HG03060 (cell line): ENCODE measurements at regions not wholly inside any gene's neighbourhood (a gene's known extent, or its start where the extent isn't known, plus 50 kb on each side); places are given as distances from the start of the nearest gene placed in this dataset.
"Not testable (repeated sequence)": the region's sequence is repeated elsewhere in the genome, so short reads cannot be mapped to it uniquely, and the experiment has no call there.

Experiments used
- ATAC-seq: cut with Tn5 transposase; IDR thresholded peaks from one replicate; pipeline ENCODE4 v1.9.1; 2021; ENCODE audit warnings: low read depth, moderate number of reproducible peaks; ENCODE audit not compliant: unreplicated experiment

DNA sequence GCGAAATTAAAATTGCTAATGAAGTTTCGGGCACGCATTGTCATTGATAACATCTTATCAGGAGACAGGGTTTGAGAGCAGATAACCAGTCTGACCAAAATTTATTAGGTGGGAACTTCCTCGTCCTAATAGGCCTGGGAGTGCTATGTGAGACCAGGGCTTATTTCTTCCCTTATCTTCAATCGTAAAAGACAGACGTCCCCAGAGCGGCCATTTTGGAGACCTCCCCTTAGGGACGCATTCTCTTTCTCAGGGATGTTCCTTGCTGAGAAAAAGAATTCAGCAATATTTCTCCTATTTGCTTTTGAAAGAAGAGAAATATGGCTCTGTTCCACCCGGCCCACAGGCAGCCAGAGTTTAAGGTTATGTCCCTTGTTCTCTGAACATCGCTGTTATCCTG, 184.7 kb downstream of the OSTF1 start:
- ATAC-seq, result not testable (repeated sequence)

DNA sequence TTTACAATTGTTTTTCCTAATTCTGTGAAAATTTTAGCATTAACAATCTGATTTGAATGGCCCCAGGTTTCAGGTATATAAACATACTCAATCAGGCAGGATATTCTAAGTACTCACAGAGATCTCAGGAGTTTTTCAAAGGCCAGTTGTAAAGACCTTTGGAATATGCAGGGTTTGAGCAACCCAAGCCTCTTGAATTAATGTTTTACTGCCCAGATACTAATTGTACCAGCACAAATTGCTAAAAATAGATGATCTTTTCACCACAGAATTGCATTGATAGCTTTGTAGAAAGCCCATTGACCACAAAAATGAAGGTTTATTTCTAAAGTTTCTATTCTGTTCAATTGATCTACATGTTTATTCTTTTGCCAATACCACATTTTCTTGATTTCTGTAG, 186.5 kb downstream of the OSTF1 start:
- no peak for ATAC-seq

DNA sequence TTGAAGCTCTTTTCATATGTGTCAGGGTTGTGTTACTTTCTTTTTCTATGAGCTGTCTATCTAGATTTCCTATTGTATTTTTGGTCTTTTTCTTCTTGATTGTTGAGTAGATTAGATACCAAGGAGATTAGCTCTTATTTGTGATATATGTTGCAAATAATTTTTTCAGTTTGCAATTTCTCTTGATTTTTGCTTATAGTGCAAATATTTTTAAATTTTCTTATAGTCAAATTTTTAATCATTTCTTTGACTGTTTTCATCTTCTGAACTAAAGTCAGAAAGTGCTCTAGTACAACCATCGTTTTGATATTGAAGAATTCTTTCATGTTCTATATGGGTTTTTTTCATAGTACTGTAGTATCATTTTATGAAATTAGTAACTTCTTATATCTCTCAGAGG, 193.7 kb downstream of the OSTF1 start:
- ATAC-seq, result no peak

DNA sequence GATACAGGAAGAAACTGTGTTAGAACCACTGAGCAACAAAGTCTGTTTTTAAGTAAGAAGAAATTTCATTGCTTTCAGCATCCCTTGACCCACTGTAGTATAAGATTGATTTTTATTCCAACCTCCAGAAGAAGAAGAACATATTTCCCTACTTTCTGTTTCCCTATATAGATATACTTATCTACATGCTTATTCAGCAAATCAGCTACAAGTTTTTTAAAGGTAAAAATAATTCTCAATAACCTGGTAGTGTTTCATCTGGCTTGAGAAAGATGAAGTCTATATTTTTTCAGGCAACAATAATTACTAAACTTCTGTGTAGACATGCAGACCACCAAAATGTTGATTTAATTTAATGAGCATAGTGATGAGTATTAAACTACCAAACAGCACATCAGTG, 201.0 kb downstream of the OSTF1 start:
- no peak for ATAC-seq

DNA sequence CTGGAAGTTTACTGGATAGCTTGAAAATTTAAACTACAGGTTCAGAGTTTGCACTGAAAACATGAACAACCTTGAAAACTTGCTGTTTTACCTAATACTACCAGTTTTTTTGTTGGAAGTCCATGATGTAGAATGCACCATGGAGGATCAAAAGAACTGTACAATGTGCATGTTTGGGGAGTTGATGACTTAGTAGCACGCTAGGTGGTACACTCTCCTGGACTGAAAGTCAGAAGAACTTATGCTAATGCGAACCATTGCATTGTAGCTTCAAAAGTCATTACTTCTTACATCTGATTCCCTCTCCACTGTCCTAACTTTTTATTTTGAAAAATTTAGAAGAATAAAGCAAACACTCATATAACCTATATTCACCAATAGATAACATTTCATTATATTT, 211.0 kb downstream of the OSTF1 start:
- no peak for ATAC-seq

DNA sequence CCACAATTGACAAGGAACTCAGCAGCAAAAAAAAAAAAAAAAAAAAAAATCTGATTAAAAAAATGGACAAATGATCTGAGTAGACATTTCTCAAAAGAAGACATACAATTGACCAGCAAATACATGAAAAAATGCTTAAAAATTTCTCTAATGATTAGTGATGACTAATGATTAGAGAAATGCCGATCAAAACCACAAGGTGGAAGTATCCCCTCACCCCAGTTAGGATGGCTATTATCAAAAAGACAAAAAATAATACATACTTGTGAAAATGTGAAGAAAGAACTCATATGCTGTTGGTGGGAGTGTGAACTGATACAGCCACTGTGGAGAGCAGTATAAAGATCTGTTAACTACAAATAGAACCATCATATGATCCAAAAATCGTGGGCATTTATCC, 245.3 kb downstream of the OSTF1 start:
- no peak for ATAC-seq

DNA sequence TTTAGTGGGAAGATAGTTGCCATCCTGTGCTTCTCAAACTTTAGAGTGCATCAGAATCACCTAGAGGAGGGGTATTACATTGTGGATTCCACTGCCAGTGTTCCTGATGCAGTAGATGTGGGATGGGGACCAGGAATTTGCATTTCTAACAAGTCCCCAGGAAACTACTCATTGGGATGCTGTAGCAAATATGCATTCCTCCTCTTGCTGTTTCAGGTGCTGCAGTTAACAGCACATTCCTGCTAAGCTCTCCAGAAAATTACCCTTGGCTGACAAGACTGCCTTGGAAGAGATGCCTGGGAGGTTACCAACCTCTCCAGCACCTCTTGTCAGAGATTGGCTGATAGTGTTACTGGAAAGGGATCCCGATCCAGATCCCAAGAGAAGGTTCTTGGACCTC, 270.5 kb downstream of the OSTF1 start:
- no peak for ATAC-seq

DNA sequence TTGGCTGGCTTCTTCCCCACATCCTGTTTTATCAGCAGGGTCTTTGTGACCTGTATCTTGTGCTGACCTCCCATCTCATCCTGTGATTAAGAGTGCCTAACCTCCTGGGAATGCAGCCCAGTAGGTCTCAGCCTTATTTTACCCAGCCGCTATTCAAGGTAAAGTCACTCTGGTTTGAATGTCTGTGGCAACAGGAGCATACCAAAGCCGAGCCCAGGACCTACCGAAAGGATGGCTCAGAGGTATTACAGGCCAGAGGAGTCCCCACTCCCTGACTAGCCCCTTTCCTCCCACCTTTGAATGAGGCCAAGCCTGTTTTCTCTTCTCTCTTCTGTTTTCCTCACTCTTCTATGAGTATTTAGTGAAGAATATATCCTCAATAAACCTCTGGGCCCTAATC, 271.3 kb downstream of the OSTF1 start:
- no peak for ATAC-seq

DNA sequence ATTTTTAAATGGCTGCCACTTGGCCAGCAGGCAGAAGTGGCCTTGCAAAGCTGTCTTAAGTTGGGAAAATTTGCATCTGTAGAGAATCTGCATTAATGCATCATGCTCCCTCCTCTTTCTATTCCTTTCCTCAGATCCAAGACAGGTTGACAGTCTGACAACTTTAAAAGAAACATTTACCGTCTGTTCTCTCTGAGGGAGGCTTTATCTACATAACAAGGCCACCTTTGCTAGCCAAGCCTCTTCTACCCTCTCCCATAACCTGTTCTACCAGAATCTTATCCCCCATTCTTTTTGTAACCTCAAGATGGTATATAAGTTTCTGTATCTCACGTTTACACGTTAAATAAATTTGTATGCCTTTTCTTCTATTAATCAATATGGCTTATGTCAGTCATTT, 271.9 kb downstream of the OSTF1 start:
- no peak for ATAC-seq

DNA sequence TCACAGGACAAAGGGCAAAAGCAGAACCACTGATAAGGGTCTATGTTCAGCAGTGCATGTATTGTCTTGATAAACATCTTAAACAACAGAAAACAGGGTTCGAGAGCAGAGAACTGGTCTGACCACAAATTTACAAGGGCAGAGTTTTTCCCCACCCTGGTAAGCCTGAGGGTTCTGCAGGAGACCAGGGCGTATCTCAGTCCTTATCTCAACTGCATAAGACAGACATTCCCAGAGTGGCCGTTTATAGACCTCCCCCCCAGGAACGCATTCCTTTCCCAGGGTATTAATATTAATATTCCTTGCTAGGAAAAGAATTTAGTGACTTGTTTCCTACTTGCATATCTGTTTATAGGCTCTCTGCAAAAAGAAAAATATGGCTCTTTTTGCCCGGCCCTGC, 274.1 kb downstream of the OSTF1 start:
- not testable (repeated sequence) for ATAC-seq

DNA sequence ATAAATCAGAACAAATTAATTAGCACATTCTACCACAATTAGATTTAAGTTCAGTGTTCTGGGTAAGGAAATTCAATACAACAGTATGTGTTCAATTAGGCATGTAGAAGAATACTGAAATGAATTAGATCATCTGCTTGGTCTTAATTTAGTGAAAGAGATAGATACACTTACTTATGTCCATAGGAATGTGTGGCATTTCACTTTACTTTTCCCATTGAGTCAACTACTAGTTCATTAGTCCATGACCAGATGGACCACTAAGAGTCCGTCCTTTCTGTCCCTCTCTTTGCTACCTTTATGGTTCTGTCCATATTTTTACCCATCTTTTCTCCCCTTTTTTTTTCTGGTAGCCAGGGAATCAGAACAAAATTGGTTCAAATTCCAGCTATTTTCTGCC, 276.9 kb downstream of the OSTF1 start:
- no peak for ATAC-seq

DNA sequence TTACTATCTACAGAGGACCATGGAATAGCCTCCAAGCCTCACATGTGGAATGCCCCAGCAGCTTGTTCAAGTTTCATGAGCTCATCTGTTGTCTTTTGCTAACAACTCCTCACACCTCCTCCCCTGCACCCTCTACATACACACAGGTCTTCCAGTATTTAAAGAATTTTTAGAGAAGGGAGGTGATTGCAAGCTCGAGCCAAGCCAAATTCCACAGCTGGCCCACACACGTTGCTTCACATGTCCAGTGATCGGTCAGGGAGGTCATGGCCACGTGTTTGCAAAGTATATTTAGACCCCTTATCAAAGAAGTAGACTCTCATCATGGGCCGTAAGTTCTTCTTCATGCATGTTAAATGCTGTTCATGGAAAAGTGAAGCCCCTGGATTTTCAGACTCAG, 281.7 kb downstream of the OSTF1 start:
- no peak for ATAC-seq

DNA sequence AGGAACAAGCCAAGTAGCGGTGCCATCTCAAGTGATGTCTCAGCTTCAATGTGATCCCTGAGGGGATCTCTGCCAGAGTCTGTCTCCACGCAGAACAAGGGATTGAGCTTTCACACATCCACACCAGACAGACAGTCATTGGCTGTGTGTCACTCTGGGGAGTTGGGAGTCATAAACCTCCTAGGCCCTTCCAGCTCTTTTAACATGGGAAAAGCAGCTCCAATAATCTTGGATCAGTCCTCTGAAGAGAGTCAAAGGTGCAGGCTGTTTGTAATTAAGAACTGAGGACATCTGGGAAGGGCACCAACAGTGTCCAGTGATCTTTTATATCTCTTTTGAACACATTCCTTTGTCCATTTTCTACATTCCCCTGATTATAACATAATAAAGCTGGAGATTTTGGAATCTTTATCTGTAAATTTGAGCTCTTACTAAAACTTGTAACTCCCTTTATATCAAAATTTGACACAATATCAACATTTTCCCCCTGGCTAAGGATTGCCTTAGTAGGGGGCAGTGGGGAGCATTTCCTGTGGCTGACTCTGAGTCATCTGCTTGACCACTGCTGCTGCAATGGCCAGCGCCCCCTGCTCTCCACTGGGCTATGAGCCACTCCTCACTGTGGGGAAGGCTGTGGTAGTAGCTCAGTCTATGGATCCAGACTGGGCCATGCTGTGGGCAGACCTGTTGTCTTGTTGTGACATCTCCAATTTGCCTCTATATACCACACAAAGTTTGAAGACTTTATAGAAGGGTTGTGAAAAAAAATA, 284.4 kb downstream of the OSTF1 start:
- ATAC-seq, result no peak

DNA sequence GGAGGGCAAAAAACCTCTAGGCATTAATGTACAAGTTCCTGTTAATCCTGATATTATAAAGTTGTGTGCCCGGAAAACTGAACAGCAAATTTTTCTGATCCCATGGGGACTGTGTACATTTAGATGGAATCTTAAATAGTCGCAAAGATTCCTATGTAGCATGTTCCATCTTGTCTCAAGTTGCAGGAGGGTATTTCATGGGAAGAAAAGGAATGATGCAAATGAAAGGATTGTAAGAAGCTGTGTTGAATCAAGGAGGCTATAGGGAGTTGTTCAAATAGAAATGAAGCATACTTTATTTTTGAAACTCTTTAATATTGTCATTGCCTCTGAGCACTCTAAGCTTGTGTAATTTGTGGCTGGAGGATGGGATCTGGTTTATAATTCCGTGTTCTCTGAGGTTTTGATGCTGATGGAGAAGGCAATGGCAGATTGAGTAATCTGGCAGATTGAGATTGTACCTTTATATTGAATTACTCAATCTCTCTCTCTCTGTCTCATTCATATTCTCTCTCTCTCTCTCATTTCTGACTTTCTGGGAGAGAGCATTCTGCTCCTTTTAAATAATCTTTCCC, 288.5 kb downstream of the OSTF1 start:
- ATAC-seq, result no peak

DNA sequence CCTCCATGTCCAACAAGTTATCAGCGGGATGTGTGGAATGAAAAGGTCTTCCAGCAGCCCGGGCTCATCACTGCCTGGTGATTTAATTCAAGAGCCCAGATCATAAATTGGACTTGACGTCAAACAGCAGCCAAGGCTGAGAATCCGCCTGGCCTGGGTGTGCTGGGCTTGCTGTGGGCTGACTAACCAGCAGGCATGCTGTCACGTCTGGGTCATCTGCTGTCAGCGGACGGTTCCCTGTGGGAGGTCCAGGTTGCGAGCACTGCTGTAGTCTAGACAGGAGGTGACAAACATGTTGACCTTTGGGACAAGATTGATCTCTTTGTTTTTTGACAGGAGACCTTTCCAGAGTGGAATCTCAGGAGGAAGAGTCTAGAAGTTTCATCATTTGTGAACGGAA, 289.7 kb downstream of the OSTF1 start:
- no peak for ATAC-seq

DNA sequence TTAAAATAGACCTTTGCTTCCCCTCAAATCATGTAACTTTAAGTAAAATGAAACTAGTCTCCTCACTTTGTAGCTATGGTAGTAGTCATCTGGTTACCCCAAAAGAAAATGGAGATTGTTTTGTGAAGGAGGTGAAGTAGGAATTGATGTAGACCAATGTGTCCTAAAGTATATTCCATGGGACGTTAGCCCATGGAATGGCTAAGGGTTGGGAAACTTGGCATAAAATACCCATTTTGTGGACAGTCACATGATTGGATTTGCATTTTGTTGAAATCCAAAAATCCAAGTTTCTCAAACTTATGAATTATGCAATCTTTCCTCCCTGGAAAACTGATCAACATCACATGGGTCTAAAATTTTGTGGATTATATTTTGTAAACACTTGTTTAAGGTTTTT, 290.6 kb downstream of the OSTF1 start:
- no peak for ATAC-seq

DNA sequence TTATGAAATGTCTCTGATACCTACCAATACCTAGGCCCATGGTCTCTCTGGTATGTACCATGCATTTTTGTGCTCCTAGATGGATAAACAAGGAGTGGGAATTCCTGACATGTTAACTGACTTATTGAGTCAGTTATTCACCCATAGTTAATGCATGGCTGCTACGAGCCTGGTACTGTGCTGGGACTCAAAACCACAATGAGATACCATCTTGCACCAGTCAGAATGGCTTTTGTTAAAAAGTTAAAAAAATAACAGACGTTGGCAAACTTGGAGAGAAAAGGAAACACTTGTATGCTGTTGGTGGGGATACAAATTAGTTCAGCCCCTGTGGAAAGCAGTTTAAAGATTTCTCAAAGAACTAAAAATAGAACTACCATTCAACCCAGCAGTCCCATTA, 293.8 kb downstream of the OSTF1 start:
- ATAC-seq, result no peak

DNA sequence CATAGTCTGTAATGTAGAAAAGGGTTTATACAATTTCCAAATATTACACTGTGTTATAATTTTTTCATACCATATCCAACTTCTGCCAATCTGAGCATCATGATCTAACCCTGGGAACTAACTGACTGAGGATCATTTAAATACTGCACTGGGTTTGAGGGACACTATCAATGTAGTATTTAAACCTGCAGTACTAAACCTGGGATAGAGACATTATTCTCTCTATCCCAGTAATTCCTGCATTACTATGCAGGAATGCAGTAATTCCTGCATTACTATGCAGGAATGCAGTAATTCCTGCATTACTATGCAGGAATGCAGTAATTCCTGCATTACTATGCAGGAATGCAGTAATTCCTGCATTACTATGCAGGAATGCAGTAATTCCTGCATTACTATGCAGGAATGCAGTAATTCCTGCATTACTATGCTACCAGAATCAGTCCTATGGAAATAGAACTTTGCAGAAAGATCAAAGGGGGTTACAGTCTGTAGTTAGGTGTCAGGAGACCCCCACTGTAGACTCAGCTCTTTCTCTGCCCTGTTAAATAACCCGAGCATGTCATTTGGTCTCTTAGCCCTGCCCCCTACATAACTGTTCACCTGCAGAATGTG, 295.2 kb downstream of the OSTF1 start:
- ATAC-seq, result not testable (repeated sequence)

DNA sequence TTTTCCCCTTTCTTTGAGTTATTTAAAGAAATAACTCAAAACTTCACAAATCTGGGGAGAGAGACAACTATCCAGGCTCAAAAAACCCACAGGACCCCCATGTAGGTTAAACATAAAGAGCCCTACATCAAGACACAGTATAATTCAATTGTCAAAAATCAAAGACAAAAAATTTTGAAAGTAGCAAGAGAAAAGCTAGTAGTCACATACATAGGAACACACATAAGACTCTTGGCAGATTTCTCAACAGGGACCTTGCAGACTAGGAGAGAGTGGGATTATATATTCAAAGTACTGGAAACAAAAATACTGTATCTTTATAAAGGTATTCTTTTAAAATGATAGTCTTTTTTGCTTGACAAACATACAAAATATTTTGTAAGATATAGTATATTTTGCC, 296.9 kb downstream of the OSTF1 start:
- ATAC-seq, result no peak

DNA sequence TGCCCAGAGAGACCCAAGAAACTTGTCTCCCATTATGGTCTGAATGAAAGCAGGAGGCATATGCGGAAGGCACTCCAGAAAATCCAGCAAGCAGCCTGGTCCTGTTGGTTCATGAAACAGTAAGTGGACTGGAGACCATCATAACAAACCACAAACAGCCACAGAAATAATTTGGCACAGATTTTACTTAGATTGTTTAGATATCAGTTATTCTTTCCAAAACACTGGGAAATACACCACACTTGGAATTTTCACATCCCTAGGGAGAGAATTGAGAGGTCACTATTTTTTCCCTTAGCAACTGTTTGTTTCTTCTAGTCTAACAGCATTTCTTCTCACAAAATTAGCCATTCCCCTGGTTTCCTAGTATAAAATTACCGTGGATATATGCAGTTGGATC, 300.8 kb downstream of the OSTF1 start:
- ATAC-seq, result no peak

DNA sequence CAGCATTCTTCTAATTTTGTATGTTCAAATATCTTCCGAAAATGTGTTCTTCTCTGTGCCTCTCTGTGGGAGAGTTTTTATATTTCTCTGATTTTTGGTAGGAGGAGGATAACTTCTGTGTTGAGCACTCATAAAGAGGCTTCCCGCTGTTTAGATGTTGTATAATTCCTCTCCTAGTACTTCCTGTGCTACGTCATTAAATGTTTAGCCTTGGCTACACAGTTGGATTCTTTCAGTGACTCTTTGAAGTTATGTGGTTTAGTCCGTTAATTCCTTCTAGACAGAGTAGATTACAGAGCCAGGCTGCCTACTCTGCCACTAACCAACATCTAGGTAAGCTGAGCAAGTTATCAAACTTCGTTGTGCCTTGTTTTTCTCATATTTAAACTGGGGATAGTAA, 302.6 kb downstream of the OSTF1 start:
- no peak for ATAC-seq

DNA sequence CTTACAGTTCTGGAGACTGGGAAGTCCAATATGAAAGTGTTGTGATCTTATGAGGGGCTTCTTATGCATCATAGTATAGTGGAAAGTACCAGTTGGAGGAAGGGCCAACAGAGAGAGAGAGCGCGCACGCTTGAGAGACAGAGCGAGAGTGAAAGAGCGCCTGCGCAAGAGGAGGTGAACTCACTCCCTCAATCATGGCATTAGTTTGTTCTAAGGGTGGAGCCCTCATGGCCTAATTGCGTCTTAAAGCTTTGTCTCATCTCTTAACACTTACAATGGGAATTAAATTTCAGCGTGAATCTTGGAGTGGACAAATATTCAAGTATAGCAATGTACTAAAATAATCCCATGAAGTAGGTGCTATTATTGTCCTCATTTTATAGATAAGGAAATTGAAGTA, 303.2 kb downstream of the OSTF1 start:
- ATAC-seq, result no peak
